Transverse colon (tissue), 4 donors: ENCODE measurements at regions not wholly inside any gene's neighbourhood (a gene's known extent, or its start where the extent isn't known, plus 50 kb on each side); places are given as distances from the start of the nearest gene placed in this dataset.
"Not testable (repeated sequence)": the region's sequence is repeated elsewhere in the genome, so short reads cannot be mapped to it uniquely, and the experiment has no call there.

Source experiments
- DNase-seq: peaks from one replicate; pipeline ENCODE4 v3.0.0-alpha.2; 2019
- H3K27ac ChIP-seq, 4 donors: fragments of 200-600 bp; sonication (generic); 2 replicates each; pipeline ENCODE4 v1.5.1; 2016 to 2018; ENCODE audit warnings: inconsistent platforms in 4 of 4
- H3K27me3 ChIP-seq: fragments of 200-600 bp; sonication (generic); 2 replicates; pipeline ENCODE4 v1.5.1; 2017; ENCODE audit warnings: inconsistent platforms
- H3K36me3 ChIP-seq, 4 donors: fragments of 200-600 bp; sonication (generic); 2 replicates each; pipeline ENCODE4 v1.5.1; 2017 to 2019; ENCODE audit warnings: inconsistent platforms in 4 of 4
- H3K4me1 ChIP-seq, 4 donors: fragments of 200-600 bp; sonication (generic); 2 replicates each; pipeline ENCODE4 v1.5.1; 2017 to 2020; ENCODE audit warnings: inconsistent platforms in 4 of 4
- H3K4me3 ChIP-seq, 4 donors: fragments of 200-600 bp; sonication (generic); 1 replicate in 1 of 4; 2 replicates in 3 of 4; pipeline versions ENCODE4 v1.5.1 to v1.6.1; 2017 to 2019; ENCODE audit warnings: inconsistent platforms in 4 of 4
- H3K9me3 ChIP-seq, 2 donors: fragments of 200-600 bp; sonication (generic); 2 replicates each; pipeline ENCODE4 v1.5.1; 2017 to 2019; ENCODE audit warnings: inconsistent platforms in 2 of 2
- EP300 ChIP-seq: sonication (generic); formaldehyde crosslinking; IDR thresholded peaks from one replicate; pipeline ENCODE4 v1.6.1; 2017; ENCODE audit warnings: antibody characterized with exemption, low read depth
- POLR2A ChIP-seq: fragments of 450-650 bp; IDR thresholded peaks from one replicate; pipeline ENCODE4 v1.6.1; 2016; ENCODE audit warnings: antibody characterized with exemption, mild to moderate bottlenecking, moderate library complexity
- POLR2AphosphoS5 ChIP-seq, 3 donors: sonication (generic); formaldehyde crosslinking; IDR thresholded peaks; one replicate each; pipeline ENCODE4 v1.6.1; 2016; ENCODE audit warnings: antibody characterized with exemption in 3 of 3
- WGBS, 2 donors: methylation state at CpG; one replicate each; pipeline ENCODE4 v1.1.5; 2018; ENCODE audit warnings: low coverage in 1 of 2; 5-methylcytosine and 5-hydroxymethylcytosine counted together
- in situ Hi-C, 4 donors: fragments of 200-750 bp; cut with MboI; loops; one replicate each; pipeline versions ENCODE4 v1.15.0 to v1.15.1; 2017; ENCODE audit warnings: low sequenced_read_pairs in 3 of 4, low pct_ligation_motif_present in 1 of 4, low pct_unique_long_range_greater_than_20kb in 1 of 4
- intact Hi-C: fragments of 100-400 bp; cut with DNase I; formaldehyde crosslinking; loops from one replicate; pipeline ENCODE4 v1.15.1; 2023; ENCODE audit warnings: low total_unique reads
- TF ChIP-seq, protein P1 (sequence below), 5 experiments: fragments of 200-600 bp in 3 of 5; fragments of 450-650 bp in 2 of 5; sonication (generic) in 3 of 5; IDR thresholded peaks; 1 replicate in 2 of 5; 2 replicates in 3 of 5; pipeline ENCODE4 v1.5.1; 2016 to 2017; ENCODE audit warnings: antibody characterized with exemption in 5 of 5, inconsistent platforms in 3 of 5, mild to moderate bottlenecking in 2 of 5, moderate library complexity in 1 of 5

- intact Hi-C loops: no loop called here
- in situ Hi-C loops: no loop called here
- Histone ChIP-seq H3K9me3 (no peaks in the 10 kb centered on the region), H3K4me1 (no peaks in the 10 kb centered on the region), H3K27ac (no peak overlapping the region), H3K27me3 (no peaks in the 10 kb centered on the region), H3K36me3 (no peaks in the 10 kb centered on the region), H3K4me3 (no peak overlapping the region)
- TF ChIP-seq, protein P1, sequence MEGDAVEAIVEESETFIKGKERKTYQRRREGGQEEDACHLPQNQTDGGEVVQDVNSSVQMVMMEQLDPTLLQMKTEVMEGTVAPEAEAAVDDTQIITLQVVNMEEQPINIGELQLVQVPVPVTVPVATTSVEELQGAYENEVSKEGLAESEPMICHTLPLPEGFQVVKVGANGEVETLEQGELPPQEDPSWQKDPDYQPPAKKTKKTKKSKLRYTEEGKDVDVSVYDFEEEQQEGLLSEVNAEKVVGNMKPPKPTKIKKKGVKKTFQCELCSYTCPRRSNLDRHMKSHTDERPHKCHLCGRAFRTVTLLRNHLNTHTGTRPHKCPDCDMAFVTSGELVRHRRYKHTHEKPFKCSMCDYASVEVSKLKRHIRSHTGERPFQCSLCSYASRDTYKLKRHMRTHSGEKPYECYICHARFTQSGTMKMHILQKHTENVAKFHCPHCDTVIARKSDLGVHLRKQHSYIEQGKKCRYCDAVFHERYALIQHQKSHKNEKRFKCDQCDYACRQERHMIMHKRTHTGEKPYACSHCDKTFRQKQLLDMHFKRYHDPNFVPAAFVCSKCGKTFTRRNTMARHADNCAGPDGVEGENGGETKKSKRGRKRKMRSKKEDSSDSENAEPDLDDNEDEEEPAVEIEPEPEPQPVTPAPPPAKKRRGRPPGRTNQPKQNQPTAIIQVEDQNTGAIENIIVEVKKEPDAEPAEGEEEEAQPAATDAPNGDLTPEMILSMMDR (IDR thresholded peaks at IDR 0.05): no peak
- TF ChIP-seq POLR2A: no peak
- no peak for TF ChIP-seq EP300
- TF ChIP-seq POLR2AphosphoS5 (IDR thresholded peaks at IDR 0.05): no peak
- DNase-seq: no peak
- 64% methylated on average over 1 of the region's 1 CpG; no CpG with 5 or more reads in 1 of the 2 donors for WGBS, 2 donors
These were observed 66.7 kb downstream of the RFPL4B start for GRCh38 chr6:112413780-112414179.

DNA sequence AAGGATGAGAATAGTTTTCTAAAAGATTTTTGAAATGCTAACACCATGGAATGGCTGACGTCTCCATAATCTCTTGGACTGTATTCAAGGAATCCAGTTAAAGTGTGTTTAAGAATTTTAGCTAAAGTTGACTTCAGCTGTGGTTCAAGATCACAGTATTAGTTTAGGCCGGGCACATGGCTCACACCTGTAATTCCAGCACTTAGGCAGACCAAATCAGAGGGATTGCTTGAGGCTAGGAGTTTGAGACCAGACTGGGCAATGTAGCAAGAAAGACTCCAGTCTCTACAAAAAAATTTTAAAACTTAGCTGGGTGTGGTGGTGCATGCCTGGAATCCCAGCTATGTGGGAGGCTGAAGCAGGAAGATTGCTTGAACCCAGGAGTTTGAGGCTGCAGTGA lies 68.2 kb downstream of the RFPL4B start:
- no peak overlapping the region for H3K4me3 ChIP-seq
- no peak for TF ChIP-seq POLR2AphosphoS5 (IDR thresholded peaks at IDR 0.05)
- TF ChIP-seq, protein P1 (IDR thresholded peaks at IDR 0.05): no peak
- TF ChIP-seq POLR2A: no peak
- no peak for TF ChIP-seq EP300
- DNase-seq: no peak
- H3K4me1 ChIP-seq: no peaks in the 10 kb centered on the region
- in situ Hi-C loops: no loop called here
- WGBS, 2 donors: 56 to 59% methylated on average over 2 of the region's 2 CpGs
- intact Hi-C loops: no loop called here
- H3K36me3 ChIP-seq: no peaks in the 10 kb centered on the region
- H3K27ac ChIP-seq: no peak overlapping the region
- H3K27me3 ChIP-seq: no peaks in the 10 kb centered on the region
- H3K9me3 ChIP-seq: no peaks in the 10 kb centered on the region

- 71 to 76% methylated on average over 4 of the region's 4 CpGs for WGBS, 2 donors
- no peaks in the 10 kb centered on the region for H3K36me3 ChIP-seq
- no peaks in the 10 kb centered on the region for H3K4me1 ChIP-seq
- H3K27ac ChIP-seq: no peak overlapping the region
- no peak for DNase-seq
- intact Hi-C loops (no loop called here), in situ Hi-C loops (no loop called here)
- H3K27me3 ChIP-seq: no peaks in the 10 kb centered on the region
- no peaks in the 10 kb centered on the region for H3K9me3 ChIP-seq
- no peak for TF ChIP-seq EP300
- TF ChIP-seq POLR2AphosphoS5 (IDR thresholded peaks at IDR 0.05): no peak
- TF ChIP-seq, protein P1 (IDR thresholded peaks at IDR 0.05): no peak
- TF ChIP-seq POLR2A: no peak
- H3K4me3 ChIP-seq: no peak overlapping the region
These were observed 69.7 kb downstream of the RFPL4B start for GRCh38 chr6:112416866-112417265.

GRCh38 chr6:112427011-112427410 lies 79.9 kb downstream of the RFPL4B start:
- 79 to 85% methylated on average over 4 of the region's 4 CpGs for WGBS, 2 donors
- H3K4me1 ChIP-seq, H3K36me3 ChIP-seq, H3K9me3 ChIP-seq, H3K27me3 ChIP-seq, DNase-seq, H3K27ac ChIP-seq, H3K4me3 ChIP-seq, intact Hi-C loops, in situ Hi-C loops: not testable (repeated sequence)

- Histone ChIP-seq H3K9me3 (no peaks in the 10 kb centered on the region), H3K27me3 (no peaks in the 10 kb centered on the region), H3K4me3 (no peak overlapping the region), H3K27ac (no peak overlapping the region), H3K4me1 (no peaks in the 10 kb centered on the region), H3K36me3 (no peaks in the 10 kb centered on the region)
- in situ Hi-C loops (no loop called here), intact Hi-C loops (no loop called here)
- TF ChIP-seq EP300 (no peak), POLR2AphosphoS5 (IDR thresholded peaks at IDR 0.05) (no peak)
- TF ChIP-seq, protein P1 (IDR thresholded peaks at IDR 0.05): no peak
- no peak for DNase-seq
These were observed 80.4 kb downstream of the RFPL4B start for GRCh38 chr6:112427499-112427898.
